GM06990 (cell line): ENCODE measurements at regions not wholly inside any gene's neighbourhood (a gene's known extent, or its start where the extent isn't known, plus 50 kb on each side); places are given as distances from the start of the nearest gene placed in this dataset.

Experiments
- DNase-seq: peaks from one replicate; pipeline ENCODE4 v3.0.0-alpha.2; 2011; ENCODE audit not compliant: insufficient read length; ENCODE audit errors: extremely low read depth
- H3K27me3 ChIP-seq: replicated peaks from 2 replicates; pipeline ENCODE4 v1.6.0; 2011; ENCODE audit warnings: low read length; ENCODE audit not compliant: control insufficient read depth, insufficient read depth
- H3K36me3 ChIP-seq: 2 replicates; pipeline ENCODE4 v1.5.1; 2011; ENCODE audit warnings: low read length; ENCODE audit not compliant: control insufficient read depth, insufficient read depth
- H3K4me3 ChIP-seq: replicated peaks from 2 replicates; pipeline ENCODE4 v1.5.1; 2011; ENCODE audit warnings: low read depth, mild to moderate bottlenecking, control low read depth, low read length
- TF ChIP-seq, protein P1 (sequence below): IDR thresholded peaks from 2 replicates; pipeline ENCODE4 v1.5.1; 2011; ENCODE audit warnings: low read length, control low read depth, mild to moderate bottlenecking, inconsistent platforms; ENCODE audit not compliant: insufficient read depth, poor library complexity, severe bottlenecking

DNA sequence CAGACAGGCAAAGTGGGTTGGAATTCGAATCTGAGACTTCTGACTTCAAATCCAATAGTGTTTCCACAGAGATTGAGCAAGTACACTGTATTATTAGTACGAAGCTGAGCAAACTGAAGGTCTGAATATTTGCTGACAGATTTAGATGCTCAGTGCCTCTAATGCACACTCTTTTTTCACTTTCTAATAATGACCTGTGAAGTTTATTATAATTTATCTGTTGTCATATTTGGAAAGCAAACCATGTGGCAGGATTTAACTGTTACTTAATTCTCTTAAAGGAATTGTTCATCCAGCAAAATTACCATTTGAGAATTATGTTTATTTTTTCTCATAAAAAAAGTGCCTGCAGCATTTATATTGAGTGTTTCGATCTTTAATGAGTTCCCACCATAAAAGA lies 277.3 kb downstream of the DMRT2 start:
- Histone ChIP-seq H3K27me3 (no peaks in the 10 kb centered on the region), H3K4me3 (no peak overlapping the region)
- TF ChIP-seq, protein P1, sequence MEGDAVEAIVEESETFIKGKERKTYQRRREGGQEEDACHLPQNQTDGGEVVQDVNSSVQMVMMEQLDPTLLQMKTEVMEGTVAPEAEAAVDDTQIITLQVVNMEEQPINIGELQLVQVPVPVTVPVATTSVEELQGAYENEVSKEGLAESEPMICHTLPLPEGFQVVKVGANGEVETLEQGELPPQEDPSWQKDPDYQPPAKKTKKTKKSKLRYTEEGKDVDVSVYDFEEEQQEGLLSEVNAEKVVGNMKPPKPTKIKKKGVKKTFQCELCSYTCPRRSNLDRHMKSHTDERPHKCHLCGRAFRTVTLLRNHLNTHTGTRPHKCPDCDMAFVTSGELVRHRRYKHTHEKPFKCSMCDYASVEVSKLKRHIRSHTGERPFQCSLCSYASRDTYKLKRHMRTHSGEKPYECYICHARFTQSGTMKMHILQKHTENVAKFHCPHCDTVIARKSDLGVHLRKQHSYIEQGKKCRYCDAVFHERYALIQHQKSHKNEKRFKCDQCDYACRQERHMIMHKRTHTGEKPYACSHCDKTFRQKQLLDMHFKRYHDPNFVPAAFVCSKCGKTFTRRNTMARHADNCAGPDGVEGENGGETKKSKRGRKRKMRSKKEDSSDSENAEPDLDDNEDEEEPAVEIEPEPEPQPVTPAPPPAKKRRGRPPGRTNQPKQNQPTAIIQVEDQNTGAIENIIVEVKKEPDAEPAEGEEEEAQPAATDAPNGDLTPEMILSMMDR = no peak

DNA sequence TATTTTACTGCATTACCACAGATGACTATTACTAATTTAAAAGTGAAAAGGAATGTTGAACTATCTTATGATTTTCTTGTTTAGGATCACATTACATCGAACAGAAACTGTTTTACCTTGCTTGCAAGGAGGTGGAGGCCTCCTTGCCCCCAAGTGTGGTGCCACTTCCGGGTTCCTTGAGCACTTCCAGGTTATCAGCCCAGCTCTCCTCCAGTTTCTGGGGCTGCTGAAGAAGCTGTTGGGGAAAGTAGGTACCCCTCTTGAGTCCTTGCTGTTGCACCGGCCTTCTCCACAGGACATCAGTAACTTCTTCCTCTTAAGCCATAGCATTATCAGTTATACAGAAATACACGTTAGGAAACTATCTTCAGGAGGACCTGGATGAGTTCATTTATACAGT lies 278.2 kb downstream of the DMRT2 start:
- Histone ChIP-seq H3K27me3 (no peaks in the 10 kb centered on the region), H3K36me3 (no peaks in the 10 kb centered on the region), H3K4me3 (no peak overlapping the region)
- no peak for DNase-seq
- TF ChIP-seq, protein P1 = no peak

More for the DNA sequence above, 277.3 kb downstream of the DMRT2 start:
- no peaks in the 10 kb centered on the region for H3K36me3 ChIP-seq
- DNase-seq = no peak

GRCh38 chr9:1331546-1332038 lies 281.4 kb downstream of the DMRT2 start:
- H3K27me3 ChIP-seq = no peaks in the 10 kb centered on the region
- TF ChIP-seq, protein P1 = no peak
- no peak overlapping the region for H3K4me3 ChIP-seq
- no peaks in the 10 kb centered on the region for H3K36me3 ChIP-seq
- DNase-seq = no peak

- TF ChIP-seq, protein P1 = no peak
- H3K4me3 ChIP-seq = no peak overlapping the region
- no peaks in the 10 kb centered on the region for H3K27me3 ChIP-seq
- no peaks in the 10 kb centered on the region for H3K36me3 ChIP-seq
- no peak for DNase-seq
Measured at GRCh38 chr9:1332156-1332555, 282.0 kb downstream of the DMRT2 start.

GRCh38 chr9:1335174-1335573 lies 285.0 kb downstream of the DMRT2 start:
- Histone ChIP-seq H3K36me3 (no peaks in the 10 kb centered on the region), H3K27me3 (no peaks in the 10 kb centered on the region), H3K4me3 (no peak overlapping the region)
- TF ChIP-seq, protein P1 = no peak
- DNase-seq = no peak

DNA sequence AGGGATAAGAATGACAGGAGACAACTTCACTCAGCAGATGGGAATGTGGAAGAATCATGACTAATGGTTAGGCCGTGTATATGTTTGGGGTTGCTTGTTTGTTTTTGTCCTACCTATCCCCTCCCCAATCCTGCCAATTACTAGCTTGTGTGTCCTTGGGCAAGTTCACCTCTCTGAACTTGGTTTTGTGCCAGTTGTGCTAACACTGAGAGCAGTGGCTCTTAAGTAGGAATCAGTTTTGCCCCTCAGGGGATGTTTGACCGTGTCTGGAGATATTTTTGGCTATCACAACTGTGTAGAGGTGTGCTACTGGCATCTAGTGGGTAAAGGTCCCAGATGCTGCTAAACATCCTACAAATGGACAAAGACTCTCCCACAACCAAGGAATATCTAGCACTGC lies 287.0 kb downstream of the DMRT2 start:
- TF ChIP-seq, protein P1 = peak; percentile 7
- no peaks in the 10 kb centered on the region for H3K36me3 ChIP-seq
- no peaks in the 10 kb centered on the region for H3K27me3 ChIP-seq
- H3K4me3 ChIP-seq = no peak overlapping the region
- DNase-seq = no peak
